ENCODE measurements at regions not wholly inside any gene's neighbourhood (a gene's known extent, or its start where the extent isn't known, plus 50 kb on each side); places are given as distances from the start of the nearest gene placed in this dataset.
"Not testable (repeated sequence)": the region's sequence is repeated elsewhere in the genome, so short reads cannot be mapped to it uniquely, and the experiment has no call there.

- no peak for DNase-seq (ENCODE audit: low spot score in 2 of 2)
- no peak for FAIRE-seq
These were observed 676.6 kb downstream of the TOX3 start for GRCh38 chr16:51870296-51870854.

- FAIRE-seq (no peak), DNase-seq (ENCODE audit: low spot score in 2 of 2) (no peak)
These were observed 677.8 kb downstream of the TOX3 start for GRCh38 chr16:51869176-51869575.

DNA sequence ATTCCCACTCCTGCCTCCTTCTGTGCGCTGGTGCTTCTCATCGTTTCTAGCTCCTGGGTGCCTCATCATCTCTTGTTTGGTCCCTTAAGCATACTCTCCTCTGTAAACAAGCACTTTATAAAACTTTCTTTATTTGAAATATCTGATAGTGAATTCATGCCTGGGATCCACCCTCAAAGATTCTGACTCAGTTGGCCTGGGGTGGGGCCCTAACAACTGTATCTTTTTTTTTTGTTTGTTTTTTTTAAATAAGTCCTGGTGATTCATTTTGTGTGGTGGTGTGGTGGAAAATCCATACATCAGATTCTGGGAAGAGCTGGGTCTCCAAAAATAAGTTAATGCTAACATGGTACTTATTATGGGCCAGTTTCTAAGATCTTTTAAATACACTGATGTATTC is 678.3 kb downstream of the TOX3 start:
- FAIRE-seq (no peak), DNase-seq (ENCODE audit: low spot score in 2 of 2) (no peak)

DNA sequence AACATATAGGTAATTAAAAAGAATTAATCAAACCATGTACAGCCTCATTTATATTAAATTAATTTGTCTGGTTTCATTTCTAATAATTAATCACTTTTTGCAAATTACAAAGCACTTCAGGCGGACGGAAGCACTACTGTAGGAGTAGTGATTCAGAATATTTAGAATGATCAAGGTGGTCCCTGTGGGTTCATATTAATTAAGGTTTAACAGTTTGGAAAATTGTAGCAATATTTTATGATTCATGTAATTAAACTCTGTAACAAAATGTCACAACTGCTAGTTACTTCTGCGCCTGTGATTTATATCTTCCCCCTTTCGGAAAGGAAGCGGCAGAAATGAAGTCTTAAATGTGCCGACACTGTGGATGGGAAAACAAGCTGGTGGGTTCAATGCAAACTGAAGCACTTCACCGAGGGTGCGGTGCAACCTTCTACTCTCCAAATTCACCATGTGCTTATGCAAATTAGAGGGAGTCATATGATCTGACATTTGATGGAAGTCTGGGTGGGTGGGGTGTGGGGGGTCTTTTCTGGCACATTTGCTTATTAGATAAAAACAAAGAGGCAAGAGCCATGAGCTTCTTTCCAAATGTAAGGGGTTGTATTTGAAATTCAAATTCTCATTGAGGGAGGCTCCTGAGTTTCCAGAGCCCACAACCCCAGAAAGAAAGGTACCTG is 679.4 kb downstream of the TOX3 start:
- no peak for DNase-seq (ENCODE audit: low spot score in 2 of 2)

GRCh38 chr16:51864575-51864974 is 682.4 kb downstream of the TOX3 start:
- FAIRE-seq: no peak
- no peak for DNase-seq (ENCODE audit: low spot score in 2 of 2)

More for the DNA sequence above, 679.4 kb downstream of the TOX3 start:
- FAIRE-seq: no peak

GRCh38 chr16:51854401-51854951 is 692.5 kb downstream of the TOX3 start:
- FAIRE-seq: no peak
- DNase-seq (ENCODE audit: low spot score in 2 of 2): no peak

- DNase-seq (ENCODE audit: low spot score in 2 of 2) (no peak), FAIRE-seq (no peak)
These were observed 693.4 kb downstream of the TOX3 start for GRCh38 chr16:51853586-51853985.

- DNase-seq (ENCODE audit: low spot score in 2 of 2) (no peak), FAIRE-seq (no peak)
These were observed 694.1 kb downstream of the TOX3 start for GRCh38 chr16:51852892-51853291.

DNA sequence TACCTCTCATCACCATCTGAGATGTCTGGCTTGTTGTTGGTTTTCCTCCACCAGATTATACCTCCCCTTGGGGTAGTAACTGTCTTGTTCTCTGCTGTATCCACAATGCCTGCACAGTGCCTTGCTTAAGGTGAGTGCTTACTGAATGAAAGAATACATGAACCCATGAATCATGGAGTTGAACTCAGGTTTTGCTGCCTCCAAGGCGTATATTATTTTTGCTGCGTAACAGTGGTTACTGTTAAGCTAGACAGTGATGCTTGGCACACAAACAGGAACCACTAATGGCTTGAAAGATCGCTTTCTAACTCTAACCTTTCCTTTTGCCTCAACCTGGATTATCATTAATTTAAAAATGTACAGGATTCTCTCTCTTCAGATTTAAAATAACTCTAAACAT is 695.8 kb downstream of the TOX3 start:
- FAIRE-seq: no peak
- DNase-seq (ENCODE audit: low spot score in 2 of 2): no peak

GRCh38 chr16:51849715-51850114 is 697.2 kb downstream of the TOX3 start:
- DNase-seq (ENCODE audit: low spot score in 2 of 2) (no peak), FAIRE-seq (no peak)

DNA sequence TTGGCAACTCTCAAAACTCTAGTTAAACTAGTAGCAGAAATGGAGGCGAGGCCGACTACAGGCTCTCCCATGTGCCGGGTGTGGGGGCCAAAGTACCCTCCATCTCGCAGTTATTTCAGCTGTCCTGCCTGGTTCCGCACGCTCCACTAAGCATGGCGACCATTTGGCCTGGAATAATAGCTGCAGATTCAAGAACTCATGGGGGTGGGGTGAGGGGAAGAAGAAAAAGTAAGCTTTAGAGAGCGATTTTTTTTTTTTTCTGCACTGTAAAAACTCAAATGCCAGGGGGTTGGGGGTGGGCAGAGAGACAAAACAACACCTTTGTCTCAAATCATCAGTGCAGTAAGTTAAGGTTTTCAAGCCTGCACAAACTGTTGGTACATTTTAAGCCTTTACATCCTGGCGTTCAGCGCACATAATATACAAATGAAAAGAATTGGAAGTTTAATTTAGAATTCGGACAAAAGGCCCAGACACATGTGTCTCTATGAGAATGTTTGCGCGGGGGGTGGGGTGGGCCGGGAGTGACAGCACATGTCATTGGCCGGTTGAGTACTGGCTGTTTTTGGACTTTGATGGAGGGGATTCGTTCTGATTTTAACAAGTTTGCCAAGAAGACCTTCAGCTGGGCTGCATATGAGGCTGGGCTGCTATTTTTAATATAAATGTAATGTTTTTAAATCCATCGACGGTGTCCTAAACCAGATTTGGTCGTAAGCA is 694.7 kb upstream of the SALL1 start:
- FAIRE-seq: no peak
- DNase-seq (ENCODE audit: low spot score in 2 of 2): no peak

DNA sequence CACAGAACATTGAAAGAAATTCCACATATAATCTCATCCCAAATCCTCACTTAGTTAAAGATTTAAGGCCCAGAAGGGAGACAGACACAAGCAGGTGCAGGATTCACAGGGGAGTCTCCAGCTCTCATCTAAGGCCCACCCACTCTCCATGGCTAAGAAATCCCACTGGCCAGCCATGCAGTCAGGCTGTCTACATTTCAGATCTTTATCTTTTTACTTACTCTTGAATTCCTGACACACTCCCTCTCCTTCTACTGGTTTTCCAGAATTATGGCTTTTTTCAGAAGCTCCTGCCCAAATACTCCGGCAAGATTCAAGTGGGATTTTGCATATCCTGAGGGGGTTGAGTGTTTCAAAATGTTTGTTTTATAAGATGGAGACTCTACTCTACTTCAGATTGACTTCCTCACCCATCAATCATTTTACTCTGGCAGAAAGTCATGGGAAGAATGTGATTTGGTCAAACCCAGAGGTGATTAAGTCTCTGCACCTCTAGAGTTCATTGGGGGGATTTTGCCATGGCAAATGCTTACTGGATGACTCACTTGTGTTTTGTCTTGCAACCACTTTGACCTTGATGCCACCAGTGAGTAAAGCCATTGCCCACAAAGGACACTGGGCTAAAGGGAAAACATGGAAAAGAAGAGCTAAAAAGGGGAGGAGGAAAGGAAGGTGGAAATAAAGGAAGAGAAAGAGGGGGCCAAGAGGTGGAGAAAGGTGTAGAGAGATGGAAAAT is 688.8 kb upstream of the SALL1 start:
- no peak for DNase-seq (ENCODE audit: low spot score in 2 of 2)
- no peak for FAIRE-seq

GRCh38 chr16:51834794-51835193 is 683.7 kb upstream of the SALL1 start:
- FAIRE-seq (no peak), DNase-seq (ENCODE audit: low spot score in 2 of 2) (no peak)

DNA sequence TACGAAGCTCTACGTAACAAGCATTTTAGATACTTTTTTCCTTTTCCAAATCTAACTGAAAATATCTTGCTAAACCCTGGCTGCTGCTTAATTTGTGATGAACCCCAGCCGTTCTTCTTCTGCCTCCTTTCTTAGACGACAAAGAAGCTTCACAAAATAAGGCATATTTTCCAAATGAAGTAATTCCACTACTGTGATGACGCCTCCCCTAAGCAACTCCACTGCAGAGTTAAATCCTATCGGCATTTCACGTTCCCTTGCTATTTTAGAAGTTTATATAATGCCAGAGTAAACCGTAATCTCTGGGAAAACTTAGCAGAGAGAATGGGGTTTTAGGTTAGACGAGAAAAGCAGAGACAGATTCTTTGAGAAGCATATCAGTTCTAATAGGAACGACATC is 683.1 kb upstream of the SALL1 start:
- DNase-seq (ENCODE audit: low spot score in 2 of 2) (no peak), FAIRE-seq (no peak)

GRCh38 chr16:51831595-51832367 is 680.7 kb upstream of the SALL1 start:
- FAIRE-seq: no peak
- no peak for DNase-seq (ENCODE audit: low spot score in 2 of 2)

DNA sequence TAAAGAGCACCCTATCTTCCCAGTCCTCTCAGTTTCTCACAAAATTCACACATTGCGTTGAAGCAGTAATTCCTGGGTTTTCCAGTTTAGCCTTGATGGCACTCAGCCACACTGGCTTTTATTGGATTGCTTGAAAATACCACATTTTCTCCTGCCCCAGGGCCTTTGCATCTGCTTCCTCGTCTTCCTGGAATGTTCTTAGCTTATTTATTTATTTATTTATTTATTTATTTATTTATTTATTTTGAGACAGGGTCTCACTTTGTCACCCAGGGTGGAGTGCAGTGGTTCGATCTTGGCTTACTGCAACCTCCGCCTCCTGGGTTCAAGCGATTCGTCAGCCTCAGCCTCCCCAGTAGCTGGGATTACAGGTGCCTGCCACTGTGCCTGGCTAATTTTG is 680.0 kb upstream of the SALL1 start:
- FAIRE-seq: not testable (repeated sequence)

DNA sequence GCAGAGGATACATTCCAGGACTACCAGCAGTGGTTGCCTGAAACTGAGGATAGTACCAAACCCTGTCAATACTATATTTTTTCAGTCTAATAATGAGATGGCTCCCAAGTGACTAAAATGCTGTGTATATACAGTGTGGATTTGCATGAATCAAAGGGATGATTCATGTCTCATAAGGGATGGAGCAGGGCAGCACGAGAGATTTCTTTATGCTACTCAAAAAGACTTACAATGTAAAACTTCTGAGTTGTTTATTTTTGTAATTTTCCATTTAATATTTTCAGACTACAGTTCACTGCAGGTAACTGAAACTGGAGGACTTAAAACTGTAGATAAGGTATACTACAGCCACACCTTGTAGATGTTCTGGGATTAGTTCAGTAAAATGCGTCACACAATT is 674.7 kb upstream of the SALL1 start:
- FAIRE-seq (no peak), DNase-seq (ENCODE audit: low spot score in 2 of 2) (no peak)

More for the DNA sequence above, 680.0 kb upstream of the SALL1 start:
- not testable (repeated sequence) for DNase-seq (ENCODE audit: low spot score in 2 of 2)

DNA sequence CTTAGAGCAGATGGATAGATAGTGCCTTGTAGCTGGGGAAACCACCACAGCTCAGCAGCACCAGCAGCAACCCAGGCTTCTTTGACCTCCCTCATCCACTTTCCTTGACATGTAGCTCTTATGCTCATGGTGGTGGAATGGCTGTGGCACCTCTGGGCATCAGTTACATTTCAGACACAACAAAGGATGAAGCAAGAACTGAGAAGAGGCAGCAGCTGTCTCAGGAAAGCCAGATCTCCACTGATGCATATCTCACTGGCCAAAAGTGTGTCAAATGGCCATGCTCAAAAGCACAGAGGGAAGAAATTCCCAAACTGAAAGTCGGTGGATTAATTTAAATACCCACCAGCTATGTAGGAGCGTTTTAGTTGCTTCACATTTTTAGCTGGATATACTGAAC is 671.4 kb upstream of the SALL1 start:
- FAIRE-seq (no peak), DNase-seq (ENCODE audit: low spot score in 2 of 2) (no peak)

DNA sequence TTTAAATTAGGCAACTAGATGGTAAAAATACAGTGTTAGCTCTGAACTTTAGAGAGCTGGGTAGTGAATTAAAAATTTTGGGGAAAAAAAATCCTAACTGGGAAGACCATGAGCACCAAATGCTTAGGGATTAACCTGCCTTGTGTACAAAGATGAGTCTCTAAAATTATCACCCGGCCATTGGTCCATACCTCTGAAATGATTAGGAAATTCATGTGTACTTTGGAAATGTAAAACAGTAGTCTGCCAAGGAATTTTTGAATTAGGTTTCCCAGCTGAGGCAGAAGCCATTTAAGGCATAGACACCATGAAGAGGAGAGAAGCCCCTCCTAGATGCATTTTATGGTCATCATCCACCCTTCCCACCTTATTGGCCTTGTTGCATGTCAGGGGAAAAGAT is 670.5 kb upstream of the SALL1 start:
- DNase-seq (ENCODE audit: low spot score in 2 of 2) (no peak), FAIRE-seq (no peak)

GRCh38 chr16:51820176-51820575 is 669.1 kb upstream of the SALL1 start:
- FAIRE-seq (no peak), DNase-seq (ENCODE audit: low spot score in 2 of 2) (no peak)

Data from frontal cortex (tissue), 3 donors.